ENCODE measurements at regions not wholly inside any gene's neighbourhood (a gene's known extent, or its start where the extent isn't known, plus 50 kb on each side); places are given as distances from the start of the nearest gene placed in this dataset.

DNA sequence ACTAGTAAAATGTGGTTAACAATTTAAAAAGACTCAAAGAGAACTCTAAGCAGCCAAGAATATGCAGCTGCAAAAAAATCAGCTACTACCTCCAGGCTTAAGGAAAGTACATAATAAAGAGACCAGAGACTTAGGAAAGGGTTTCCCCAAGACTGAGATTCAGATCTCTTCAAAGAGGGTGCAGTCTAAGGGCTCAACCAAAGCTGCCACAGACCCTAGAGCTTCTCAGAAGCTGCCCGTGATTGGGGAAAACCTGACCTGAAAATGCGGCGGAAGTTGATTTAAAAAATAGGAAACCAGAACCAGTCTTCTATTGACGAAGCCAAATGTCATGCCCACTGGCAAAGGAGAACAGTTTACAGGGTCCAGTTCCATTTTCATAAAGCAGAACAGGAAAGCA is 516.8 kb upstream of the MARCKS start:
- DNase-seq (ENCODE audit: low read depth in 2 of 2): no peak

DNA sequence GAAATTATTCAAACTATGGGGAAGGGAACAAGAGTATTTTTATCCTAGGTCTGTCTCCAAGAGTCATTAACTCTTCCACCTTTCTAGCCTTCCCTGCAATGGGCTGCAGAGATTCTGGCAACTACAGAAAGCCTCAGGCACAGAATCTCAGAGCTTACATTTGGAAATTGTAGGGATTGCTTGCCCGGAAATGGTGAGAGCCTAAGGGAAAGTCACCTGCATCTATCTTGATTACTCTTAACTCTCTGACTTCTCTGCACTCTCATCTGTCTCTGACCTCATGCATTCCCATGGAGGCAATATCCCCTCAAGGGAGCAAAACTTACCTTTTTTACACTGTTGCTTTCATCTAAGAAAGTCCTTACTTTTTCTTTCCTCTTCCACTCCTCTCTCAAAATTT is 513.2 kb upstream of the MARCKS start:
- no peak for DNase-seq (ENCODE audit: low read depth in 2 of 2)

DNA sequence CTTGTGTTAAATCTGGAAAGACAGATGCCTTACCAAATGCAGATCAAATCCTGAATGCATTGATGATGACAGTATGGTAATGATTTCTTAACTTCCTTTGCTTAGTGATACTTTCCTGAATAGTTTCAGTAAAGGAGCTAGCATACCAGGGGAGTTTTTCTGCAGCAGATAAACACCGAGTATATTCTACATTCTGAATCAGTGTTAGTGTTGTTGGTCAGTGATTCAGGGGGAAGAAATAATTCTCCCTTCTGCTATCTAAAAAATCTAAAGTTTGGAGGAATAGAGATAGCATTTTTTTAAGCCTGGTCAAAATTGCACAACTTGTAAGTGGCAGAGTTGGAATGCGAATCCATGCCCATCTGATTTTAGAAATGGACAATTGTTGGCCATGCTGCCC is 512.2 kb upstream of the MARCKS start:
- DNase-seq (ENCODE audit: low read depth in 2 of 2): no peak

DNA sequence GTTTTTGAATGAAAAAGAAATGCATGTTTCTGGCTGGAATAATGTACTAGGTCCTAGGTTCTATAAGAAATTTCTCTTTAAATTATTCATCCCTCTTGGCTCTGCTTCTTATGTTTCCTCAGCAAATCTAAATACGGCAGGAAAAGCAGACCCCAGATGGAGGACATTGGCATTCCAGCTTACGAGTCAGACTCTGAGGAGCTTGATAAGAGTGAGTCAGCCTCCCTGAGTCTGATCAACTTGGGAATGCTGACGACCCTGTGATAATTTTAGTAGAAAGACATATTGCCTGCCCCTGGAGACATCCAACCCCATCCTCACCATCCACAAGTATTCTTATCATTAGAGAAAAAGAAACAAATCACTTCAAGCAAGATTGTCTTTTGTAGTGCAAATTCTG is 509.7 kb upstream of the MARCKS start:
- no peak for DNase-seq (ENCODE audit: low read depth in 2 of 2)

DNA sequence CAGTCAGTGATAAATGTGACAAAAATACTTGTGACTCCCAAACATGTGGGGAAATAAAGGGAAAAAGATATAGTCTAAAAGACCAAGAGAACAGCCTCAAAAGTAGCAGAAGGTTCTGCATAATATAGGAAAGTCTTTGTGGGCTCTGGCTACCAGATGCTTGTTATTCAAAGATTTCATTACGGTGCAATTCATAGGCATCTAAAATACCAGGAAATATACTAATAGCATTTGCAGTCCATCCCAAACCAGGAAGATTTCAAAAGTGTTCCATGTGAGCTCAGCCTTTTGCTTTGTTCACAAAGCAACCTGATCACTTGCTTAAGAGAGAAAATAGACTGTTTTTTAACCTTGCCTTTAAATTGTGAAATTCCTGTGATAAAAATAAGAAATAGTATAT is 506.7 kb upstream of the MARCKS start:
- DNase-seq (ENCODE audit: low read depth in 2 of 2): no peak

DNA sequence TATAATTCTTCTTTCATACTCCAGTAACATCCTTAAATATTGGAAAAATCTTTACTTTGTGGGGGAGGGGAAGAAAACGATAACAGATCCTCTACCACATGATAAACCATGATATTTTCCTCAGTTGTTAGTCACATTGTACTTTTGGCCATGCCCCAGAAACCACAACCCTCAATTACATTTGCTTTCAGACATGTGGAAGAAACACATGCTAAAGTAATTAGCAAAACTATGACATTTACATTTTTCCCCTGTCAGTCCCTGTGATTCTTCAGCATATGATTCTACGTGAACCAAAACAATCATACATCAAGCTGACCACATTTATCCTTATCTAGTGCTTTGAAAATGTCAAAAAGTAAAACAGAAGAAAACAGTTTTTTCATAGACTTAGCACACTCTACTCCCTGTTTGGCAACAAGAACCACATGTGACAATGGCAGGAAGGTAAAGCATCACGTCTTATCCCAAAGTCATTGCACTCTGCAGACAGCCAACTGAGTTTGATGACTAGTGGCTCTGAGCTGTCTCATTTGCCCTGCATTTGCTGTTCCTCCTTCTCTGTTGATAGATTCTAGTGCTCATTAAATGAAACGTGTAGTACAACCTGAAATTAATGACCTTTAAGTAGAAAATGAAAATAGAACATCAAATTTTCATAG is 505.8 kb upstream of the MARCKS start:
- DNase-seq (ENCODE audit: low read depth in 2 of 2): no peak

DNA sequence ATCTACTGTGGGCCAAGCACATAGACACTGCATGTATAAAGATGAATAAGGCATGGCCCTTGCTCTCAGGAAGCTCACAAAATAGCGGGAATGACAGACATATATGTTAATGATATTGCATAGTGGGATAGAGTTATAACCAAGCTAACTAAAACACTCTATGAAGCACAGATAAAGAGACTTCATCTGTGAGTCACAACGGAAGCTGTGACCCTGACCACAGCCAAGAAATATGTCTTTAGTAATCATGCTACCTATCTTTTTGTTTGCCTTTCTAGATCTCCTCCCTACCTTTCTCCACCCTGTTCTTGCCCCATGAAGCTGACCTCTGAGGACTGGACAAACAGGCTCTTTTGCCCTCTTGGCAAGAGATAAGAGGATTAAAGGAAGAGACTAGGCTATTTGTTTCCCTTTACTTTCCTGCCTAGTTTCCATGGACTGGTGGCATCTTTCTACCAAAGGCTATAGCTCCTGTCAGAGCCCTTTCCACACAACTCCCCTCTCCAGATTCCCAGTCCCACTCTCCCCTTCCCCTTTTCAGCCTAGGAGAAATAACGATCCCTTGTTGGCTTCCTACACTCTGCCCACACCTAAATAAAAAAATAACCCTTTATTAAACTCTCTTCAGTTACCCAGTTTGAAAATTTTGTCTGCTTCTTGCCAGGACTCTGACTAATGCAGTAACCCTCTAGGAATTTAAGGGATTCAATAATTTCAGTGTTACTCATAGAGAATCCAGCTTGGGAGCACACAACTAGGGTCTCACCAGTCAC is 504.9 kb upstream of the MARCKS start:
- DNase-seq (ENCODE audit: low read depth in 2 of 2): no peak

DNA sequence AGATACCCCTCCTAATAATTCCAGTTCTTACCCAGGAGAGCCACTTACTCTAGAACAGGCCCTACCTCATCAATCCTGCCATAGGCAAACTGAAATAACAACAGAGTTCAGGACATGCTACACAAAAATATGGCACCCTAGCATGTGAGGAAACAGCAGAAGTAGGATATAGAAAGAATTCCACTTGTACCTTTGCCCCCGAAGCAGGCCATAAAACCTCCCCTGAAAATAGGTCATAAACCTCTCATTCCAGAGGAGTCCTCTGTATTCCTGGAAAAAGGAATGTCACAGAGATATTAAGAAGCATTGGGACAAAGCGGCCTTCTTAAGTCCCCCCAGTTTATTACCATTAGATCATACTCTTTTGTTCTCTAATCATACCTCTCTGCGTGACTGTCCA is 504.3 kb upstream of the MARCKS start:
- DNase-seq (ENCODE audit: low read depth in 2 of 2): no peak

DNA sequence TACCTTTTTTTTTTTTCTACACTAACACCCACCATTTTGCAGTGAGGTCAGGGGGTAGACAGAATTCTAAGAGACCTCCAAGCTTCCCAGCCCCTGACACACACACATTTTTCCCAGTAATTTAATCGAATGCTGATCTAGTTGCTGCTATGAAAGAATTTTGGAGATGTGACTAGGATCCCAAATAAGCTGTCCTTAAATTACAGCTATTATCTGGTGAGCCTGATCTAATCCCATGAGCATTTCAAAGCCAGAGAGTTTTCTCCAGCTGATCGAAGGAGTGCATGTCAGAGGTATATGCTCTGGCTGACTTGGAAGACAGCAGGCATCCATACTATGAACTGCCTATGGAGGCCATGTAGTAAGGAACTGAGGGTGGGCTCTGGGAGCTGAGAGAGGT is 503.8 kb upstream of the MARCKS start:
- DNase-seq (ENCODE audit: low read depth in 2 of 2): no peak

DNA sequence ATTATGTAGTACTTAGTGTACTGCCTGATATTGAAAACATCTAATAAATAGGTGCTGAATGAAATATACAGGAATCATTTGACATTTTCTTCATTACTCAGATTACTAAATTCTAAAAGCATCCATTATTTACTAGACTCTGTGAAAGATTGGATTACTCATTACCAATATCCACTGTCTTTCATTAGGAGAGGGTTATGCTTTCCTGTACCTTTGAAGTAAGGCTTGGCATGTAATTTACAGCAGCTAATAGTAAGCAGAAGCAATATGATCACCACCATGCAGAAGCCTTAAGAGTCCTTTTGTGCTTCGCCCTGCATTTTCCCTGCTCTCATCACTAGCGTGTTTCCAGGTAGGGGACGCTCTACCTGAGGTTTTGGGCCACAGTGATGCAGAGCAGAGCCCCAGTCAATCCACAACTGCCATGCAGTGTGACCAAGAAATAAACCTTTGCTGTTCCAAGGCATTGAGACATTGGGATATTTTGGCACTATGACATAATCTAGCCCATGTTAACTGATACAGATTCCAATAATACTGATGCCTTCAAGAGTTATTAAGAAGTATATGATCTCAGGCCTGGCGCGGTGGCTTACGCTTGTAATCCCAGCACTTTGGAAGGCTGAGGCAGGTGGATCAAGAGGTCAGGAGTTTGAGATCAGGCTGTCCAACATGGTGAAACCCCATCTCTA is 502.8 kb upstream of the MARCKS start:
- no peak for DNase-seq (ENCODE audit: low read depth in 2 of 2)

DNA sequence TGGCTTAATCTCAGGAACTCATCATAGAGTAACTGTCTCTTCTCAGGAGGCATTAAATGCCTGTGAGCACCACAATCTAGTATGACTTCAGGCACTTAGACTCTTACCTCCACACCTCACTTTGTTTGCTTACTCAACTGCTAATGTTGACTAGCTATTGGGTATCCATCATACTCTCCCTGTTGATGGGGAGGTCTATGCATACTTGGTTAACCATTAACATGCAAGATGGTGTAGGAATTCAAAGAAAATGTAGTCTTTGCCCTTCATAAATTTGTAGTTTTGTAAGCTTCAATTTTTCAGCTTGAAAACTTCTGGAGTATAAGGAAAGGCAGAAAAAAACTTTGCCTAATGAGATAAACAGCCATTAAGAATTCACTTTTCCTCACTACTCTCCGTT is 501.0 kb upstream of the MARCKS start:
- DNase-seq (ENCODE audit: low read depth in 2 of 2): no peak

DNA sequence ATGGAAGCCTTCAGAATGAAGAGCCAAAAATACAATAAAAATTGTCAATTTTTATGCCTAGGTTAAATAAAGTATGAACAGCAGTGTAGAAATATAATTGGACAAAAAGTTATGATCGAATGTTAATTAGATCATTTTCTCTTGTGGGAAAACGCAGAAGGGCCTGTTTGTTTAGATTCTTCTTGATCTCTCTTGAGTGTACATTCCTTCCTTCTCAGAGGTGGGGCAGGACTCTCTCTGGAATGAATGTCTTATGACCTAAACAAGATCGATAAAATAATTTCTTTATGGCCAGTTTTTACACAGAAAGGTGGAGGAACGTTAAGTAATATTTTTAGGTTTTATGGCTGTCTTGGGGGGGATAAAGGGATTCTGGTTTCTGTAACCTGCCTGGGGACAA is 500.1 kb upstream of the MARCKS start:
- DNase-seq (ENCODE audit: low read depth in 2 of 2): no peak

DNA sequence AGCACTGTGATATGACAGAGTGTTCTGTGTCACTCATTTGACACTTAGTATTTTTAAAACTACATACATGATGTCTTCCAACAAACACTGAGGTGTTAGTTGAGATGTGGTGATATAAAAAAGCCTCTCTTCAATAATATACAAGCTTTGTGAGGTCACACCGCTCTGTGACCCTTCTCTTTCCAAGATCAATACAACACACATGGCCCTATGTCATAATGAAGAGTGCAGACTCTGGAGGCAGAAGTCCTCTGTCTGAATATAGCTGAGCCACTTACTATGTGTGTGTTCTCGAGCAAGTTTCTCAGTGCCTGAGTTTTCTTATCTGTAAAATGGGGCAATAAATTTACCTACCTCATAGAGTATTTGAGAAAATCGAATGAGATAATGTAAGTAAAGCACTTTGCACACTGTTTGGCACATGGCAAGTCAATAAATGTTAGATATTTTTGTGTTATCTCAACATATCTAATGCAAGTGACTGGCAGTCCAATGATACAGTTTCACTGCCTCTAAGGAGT is 499.0 kb upstream of the MARCKS start:
- DNase-seq (ENCODE audit: low read depth in 2 of 2): no peak

DNA sequence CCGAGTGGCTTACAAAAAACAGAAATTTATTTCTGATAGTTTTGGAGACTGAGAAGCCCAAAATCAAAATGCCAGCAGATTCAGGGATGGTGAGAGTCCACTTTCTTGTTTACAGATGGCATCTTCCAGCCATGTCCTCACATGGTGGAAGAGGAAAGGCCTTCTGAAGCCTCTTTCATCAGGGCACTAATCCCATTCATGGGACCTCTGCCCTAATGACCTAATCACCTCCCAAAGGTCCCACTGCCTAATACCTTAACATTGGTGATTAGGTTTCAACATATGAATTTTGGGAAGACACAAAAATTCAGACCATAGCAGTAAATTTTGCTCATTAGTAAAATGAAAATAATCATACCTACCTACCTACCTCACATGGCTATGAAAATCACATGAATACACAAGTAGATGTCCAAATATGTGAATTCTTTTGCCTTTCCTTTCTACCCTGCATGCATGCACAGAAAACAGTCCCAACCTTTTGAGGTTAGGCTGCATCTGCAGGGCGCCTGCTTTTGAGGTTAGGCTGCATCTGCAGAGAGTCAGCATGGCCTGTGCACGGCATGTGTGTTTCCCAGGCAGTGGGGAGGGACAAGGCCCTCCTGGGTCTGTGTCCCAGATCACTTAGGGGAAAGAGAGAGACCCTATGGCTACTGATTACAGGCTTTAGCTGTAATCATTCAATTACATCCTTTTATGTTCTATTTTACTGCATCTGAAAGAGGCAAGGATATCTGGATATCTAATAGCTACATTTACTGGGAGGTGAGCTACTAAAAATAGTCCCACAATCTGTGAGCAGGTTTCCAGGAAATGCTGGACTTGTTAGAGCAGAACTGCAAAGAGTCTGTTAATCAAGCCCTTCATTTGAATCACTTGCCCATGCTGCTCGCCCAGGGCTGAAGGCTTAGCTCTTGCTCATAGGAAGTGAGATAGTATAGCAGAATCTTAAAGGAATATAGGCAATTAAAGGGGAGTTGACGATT is 497.7 kb upstream of the MARCKS start:
- no peak for DNase-seq (ENCODE audit: low read depth in 2 of 2)

DNA sequence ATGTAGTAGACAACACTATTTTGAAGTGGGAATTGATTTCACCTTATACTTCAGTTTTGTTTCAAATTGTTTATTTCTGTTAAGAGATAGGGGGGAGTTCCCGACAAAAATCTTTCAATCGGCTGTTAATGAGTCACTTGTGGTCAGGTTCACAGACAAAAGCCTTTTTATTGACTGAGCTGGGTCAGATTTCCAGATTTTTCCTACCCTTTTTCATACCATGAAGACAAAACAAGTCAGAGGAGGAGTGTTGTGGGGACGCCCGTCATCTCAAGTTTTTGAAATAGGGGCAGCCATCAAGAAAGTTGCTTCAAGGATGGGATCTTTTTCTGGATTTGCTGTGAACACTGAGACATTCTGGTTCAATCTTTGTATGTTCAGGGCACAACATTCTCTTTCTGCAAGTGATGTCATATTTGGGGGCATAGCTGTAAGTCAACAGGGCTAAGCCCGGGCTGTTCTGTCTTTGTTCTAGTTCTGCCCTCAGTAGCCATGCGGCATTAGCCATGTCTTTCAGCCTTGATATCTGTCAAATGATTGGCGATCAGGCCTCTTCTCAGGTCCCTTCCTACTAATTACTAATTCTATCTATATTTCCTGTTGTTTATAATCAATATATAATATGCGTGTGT is 496.0 kb upstream of the MARCKS start:
- no peak for DNase-seq (ENCODE audit: low read depth in 2 of 2)

DNA sequence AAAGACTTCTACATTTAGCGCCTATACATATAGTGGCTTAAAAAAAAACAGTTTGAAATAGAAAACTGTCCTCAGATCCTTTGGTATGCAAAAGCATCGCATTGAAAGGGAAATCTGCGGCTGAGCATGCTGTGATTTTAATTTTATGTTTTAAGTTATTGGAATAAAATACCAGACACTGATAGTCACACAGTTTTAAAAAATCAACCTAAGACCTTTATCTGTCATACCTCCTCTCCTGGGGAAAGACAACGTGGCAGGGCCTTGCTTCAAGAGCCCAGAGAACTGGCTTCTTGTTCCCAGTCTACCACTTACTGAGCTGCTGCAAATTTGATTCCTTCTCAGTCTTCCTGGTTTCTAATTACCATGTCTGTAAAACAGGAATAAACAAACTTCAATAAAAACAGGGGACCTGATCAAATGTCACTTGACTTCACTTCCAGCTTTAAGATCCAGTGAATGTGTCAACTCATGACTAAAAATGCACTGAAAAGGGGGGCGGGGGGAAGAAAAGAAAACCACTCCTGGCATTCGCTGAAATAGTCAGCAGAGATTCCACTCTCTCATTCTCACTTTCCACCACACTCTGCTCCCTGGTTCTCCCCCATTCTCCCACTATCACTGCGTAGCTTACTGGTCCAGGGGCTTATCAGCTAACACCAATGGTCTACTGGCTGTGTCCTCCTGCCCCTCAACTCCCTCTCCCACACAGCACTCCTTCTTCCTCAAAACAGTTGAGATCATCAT is 494.7 kb upstream of the MARCKS start:
- DNase-seq (ENCODE audit: low read depth in 2 of 2): no peak

DNA sequence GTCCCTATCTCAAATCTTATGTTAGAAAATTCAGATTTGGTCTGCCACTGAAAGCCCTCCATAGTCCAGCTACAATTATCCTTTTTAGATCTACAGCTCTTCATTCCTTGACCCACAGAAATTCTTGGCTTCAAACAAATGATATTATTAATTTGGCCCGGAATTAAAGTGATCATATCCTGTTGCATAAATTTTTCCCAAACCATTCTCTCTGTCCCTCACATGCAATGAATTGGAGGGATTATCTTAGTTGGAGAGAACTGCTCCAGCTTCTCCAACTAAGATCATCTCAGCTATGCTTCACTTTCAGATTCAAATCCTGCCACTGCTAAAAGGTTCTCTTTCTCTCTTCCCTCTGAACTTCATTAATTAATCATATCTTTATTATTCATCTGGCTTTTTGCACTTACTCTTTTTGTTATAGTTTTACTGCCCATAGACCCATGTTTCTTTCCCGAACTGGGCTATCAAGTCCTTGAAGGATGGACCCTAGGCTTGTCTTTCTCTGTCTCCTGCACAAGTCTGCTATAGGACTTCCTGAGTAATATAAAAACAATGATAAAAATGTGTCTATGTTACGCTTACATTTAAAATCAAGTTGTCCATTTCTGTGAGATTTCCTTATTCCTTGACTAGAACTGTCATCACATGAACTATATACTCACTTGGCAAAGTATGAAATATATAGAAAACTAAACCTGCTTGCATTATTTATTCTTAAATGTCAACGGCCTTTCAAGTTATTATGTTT is 493.9 kb upstream of the MARCKS start:
- DNase-seq (ENCODE audit: low read depth in 2 of 2): no peak

DNA sequence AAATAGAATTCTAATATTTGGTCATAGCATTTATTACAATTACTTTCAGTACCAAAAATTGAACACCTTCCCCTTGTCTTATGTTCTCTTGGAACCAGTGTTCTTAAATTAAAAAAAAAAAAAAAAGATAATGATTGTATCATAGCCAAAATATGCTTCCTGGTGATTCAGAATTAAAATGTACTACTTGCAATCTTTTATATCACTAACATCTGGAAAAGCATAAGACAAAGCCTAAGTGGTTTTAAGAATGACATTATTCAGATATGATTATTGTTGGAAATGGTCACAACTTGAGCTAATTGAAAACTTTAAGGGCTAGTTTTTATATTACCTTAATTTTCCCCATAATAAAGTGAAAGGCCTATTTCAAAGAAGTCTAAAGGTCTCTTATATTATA is 493.3 kb upstream of the MARCKS start:
- no peak for DNase-seq (ENCODE audit: low read depth in 2 of 2)

DNA sequence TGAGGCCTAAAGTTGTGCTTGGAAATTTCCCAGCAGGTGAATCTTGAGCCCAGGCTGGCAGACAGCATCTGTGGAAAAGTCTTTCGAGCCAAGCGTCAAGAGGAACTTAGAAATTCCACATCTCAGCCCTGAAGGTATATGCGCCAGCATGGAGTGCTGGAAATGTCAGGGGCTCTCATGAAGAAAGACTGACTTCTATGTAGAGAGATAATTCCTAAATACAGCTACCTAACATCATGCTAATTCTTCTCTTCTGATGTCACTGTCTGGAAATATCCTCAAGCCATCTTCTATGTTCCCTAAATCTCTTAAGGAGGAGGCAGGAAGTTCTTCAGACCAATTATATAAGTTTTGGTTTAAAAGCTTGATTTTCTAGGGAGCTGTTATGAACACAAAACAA is 492.4 kb upstream of the MARCKS start:
- no peak for DNase-seq (ENCODE audit: low read depth in 2 of 2)

DNA sequence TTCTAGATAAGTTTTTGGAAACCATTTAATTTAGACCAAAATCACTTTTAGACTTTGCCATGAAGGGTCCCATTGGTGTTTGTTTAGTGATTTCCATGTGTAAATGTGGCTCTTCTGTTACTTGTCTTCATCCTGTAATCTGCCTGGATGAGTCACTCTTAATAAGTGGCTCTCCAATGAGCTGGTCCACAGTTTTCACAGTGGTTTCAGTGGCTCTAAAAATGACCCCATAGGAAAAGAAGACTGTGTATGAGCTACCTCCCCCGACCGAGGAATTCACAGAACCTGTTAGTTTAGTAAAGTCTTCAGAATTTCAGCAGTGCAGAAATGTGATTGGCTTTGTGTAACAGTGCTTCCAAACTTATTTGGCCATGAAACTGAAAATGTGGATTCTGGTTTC is 492.0 kb upstream of the MARCKS start:
- no peak for DNase-seq (ENCODE audit: low read depth in 2 of 2)
